Activated CD8-positive, alpha-beta memory T cell treated with anti-CD3 and anti-CD28 coated beads, Interleukin-2, amount 50 U/mL, for 1 hour (primary cell): ENCODE measurements at regions not wholly inside any gene's neighbourhood (a gene's known extent, or its start where the extent isn't known, plus 50 kb on each side); places are given as distances from the start of the nearest gene placed in this dataset.

ENCODE experiments used
- DNase-seq: peaks from one replicate; pipeline ENCODE4 v3.0.0-alpha.2; 2020; ENCODE audit errors: extremely low read depth

GRCh38 chr6:147756891-147757290 is 248.4 kb downstream of the SAMD5 start:
- DNase-seq = no peak

DNA sequence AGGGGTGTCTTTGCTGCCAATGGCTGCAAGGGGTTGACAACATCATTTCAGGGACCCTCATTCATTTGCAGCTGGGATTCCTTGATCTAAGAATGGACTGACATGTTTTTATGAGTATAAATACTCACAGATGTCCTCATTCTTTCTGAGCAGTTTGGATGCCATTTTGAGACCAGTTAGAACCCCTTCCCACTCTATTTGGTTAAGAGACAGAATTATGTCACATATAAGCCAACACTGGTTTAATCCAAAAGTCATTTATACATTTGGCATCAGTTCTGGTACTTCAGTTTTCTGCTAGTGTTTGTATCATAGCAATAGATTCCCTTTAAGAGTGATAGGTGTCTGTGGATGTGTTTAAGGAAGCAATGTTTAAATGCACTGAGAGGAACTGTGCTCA is 248.8 kb downstream of the SAMD5 start:
- DNase-seq = no peak

DNA sequence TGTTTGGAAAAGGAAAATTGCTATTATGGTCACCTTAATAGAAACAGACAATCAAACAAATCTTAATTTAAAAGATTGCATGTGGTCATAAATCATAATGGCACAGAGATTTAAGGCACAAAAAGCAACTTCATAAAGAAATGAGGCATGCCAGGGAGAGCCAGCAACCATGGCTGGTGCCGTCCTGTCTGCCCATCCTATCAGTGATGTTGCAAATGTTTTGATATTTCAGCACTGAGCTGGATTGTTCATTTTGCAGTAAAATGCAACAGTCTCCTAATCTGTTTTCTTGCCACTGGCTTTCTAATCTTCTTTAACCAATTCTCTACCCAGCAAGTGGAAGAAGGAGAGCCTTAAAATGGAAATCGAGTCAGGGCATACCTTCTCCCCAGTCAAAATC is 249.8 kb downstream of the SAMD5 start:
- no peak for DNase-seq

GRCh38 chr6:147759093-147759492 is 250.6 kb downstream of the SAMD5 start:
- DNase-seq = no peak

DNA sequence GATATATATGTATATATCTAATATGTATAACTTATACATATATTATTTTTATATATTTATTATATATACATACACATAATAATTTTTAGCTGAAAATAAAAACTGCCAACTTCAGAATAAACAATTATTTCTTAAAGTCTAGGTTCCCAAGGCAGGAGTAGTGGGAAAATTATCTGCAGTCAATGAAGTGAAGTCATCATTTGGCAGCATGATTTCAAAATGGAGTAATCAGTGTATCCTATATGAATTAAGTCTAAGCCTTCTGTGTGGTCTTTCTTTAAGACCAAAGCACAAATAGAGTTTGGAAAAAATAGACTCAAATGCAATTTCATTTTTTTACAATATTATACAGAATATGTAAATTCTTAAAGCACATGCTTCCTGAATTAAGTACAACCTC is 251.0 kb downstream of the SAMD5 start:
- DNase-seq = no peak

GRCh38 chr6:147765541-147765940 is 257.1 kb downstream of the SAMD5 start:
- DNase-seq = no peak

- DNase-seq = no peak
Measured at GRCh38 chr6:147768969-147769368, 260.5 kb downstream of the SAMD5 start.

- DNase-seq = no peak
Measured at GRCh38 chr6:147769496-147770087, 261.1 kb downstream of the SAMD5 start.

- no peak for DNase-seq
Measured at GRCh38 chr6:147770221-147770620, 261.7 kb downstream of the SAMD5 start.

- no peak for DNase-seq
Measured at GRCh38 chr6:147772724-147773123, 264.2 kb downstream of the SAMD5 start.

DNA sequence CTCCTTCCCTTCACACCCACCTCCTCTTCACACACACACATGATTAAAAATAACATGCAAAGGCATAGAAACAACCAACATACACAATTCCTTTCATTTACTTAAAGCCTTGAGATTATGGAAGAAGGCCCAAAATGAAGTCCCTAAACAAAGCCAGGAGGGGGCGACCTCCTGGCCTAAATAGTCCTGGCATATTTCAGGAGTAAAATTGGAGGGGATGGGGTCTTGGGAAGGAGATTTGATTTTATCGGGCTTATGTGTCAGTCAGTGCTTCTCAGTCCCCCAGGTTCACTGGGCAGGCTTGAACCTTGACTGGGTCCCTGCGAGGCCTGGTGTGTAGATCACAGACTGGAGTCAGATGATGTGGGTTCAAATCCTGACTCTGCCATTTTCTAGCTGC is 266.4 kb downstream of the SAMD5 start:
- no peak for DNase-seq

DNA sequence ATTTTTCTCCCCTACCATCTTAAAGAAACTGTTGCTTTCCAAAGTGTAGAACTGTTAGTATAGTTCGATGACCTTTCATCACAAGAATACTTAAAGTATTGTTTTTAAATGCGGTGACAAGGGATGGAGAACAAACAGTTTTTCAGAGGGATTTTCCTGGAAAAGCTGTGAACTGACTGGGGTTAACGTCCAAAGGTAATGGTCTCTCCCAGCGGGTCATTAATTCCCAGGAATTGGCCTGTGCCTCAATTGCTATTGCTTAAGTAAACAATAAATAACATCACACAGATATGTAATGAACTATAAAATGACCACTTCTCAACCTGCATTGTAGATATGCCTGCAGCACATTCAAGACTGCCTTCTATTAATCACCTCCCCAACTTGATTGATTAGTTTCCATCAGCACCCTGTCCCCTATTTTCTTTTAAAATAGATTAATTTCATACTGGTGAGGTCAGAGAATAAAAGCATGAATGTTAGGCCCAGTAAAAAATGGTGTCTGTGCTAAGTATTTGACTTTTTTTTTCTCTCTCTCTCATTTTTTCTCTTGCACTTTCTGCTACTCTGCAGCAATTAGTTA is 268.2 kb downstream of the SAMD5 start:
- DNase-seq = no peak

- no peak for DNase-seq
Measured at GRCh38 chr6:147779624-147780023, 271.1 kb downstream of the SAMD5 start.

DNA sequence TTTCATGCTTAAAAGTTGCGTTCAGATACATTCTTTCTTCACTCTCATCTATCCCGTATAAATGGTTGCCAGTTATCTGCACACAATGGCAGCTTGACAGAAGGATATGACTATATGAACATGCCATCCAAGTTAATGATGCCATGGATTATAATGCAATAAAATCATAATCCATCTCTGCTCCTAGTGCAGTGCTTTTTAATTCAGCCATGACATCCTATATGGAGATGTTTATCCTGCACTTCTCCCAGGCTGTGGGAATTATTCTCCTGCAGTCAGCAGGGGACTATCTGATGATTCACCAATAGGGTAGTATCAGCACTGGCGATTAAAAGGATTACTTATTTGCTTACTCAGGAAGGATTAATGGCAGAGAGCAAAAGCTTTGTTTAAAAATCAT is 273.8 kb downstream of the SAMD5 start:
- DNase-seq = no peak

DNA sequence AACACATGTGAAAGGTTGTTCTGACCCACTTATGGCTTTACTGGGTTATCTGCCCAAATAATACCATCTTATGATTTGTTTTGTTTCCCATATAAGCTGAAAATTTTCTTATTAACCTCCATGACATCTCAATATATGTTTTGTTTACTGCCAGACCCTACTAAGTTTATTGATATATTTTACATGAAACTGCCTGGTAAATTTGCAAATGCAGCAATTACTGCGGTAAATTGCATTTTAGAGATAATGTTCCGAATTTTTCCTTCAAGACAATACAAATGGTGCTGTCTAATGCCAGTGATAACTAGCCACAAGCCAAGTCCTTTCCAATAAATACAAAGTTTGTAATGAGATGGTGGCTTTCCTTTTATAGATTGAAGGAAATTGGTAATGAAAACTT is 275.9 kb downstream of the SAMD5 start:
- DNase-seq = no peak

- DNase-seq = no peak
Measured at GRCh38 chr6:147787417-147787816, 278.9 kb downstream of the SAMD5 start.

DNA sequence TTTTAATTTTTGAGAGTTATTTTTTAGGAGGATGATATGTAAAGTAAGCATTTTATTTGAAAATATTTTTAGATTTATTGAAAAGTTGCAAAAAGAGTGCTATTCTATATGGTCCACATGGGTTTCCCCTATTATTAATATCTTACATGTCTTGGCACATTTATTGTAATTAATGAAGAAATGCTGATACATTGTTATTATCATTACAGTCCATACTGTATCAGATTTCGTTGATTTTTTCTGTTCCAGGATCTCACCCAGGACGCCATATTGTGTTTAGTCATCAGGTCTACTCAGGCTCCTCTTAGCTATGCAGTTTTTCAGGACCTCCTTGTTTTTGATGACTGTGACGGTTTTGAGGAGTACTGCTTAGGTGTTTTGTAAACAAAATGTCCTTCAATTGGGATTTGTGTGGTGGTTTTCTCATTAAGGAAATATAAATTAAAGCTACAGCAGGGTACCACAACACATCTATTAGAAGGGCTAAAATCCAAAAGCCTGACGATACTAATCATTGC is 281.0 kb downstream of the SAMD5 start:
- no peak for DNase-seq

GRCh38 chr6:147793871-147794643 is 285.6 kb downstream of the SAMD5 start:
- no peak for DNase-seq

GRCh38 chr6:147802459-147802858 is 294.0 kb downstream of the SAMD5 start:
- DNase-seq = no peak

GRCh38 chr6:147805155-147805554 is 296.7 kb downstream of the SAMD5 start:
- no peak for DNase-seq

GRCh38 chr6:147806697-147807096 is 298.2 kb downstream of the SAMD5 start:
- no peak for DNase-seq

DNA sequence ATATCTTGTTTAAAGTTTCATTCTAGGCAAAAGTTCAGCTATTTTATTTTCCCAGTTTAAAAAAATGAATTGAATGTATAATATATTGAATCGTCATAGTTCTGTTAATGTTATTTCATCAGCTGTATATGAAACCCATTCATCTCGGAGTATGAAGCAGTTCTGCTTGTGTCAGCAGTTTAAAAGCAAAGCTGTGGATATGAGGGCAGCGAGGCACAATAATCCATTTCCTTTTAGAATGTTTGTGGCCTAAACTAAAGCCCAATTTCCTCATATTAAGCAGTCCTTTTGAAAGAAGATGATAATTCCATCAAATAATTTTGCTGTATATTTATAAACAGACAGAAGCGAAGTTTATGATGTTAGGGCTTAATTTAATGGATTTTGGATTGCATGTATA is 300.1 kb downstream of the SAMD5 start:
- DNase-seq = no peak
